Ishikawa (cell line): ENCODE measurements at regions not wholly inside any gene's neighbourhood (a gene's known extent, or its start where the extent isn't known, plus 50 kb on each side); places are given as distances from the start of the nearest gene placed in this dataset.

Experiments used
- CEBPB ChIP-seq: IDR thresholded peaks from 2 replicates; pipeline ENCODE4 v1.6.1; 2012
- CREB1 ChIP-seq: IDR thresholded peaks from 2 replicates; pipeline ENCODE4 v1.6.1; 2012; ENCODE audit warnings: low read depth
- EGR1 ChIP-seq: IDR thresholded peaks from 2 replicates; pipeline ENCODE4 v1.6.1; 2012
- EP300 ChIP-seq: IDR thresholded peaks from 2 replicates; pipeline ENCODE4 v1.6.1; 2012; ENCODE audit warnings: borderline replicate concordance
- FOXM1 ChIP-seq: IDR thresholded peaks from 2 replicates; pipeline ENCODE4 v1.6.1; 2012; ENCODE audit warnings: low read depth, borderline replicate concordance
- NFIC ChIP-seq: IDR thresholded peaks from 2 replicates; pipeline ENCODE4 v1.6.1; 2012
- RAD21 ChIP-seq: IDR thresholded peaks from 2 replicates; pipeline ENCODE4 v1.6.1; 2012; ENCODE audit warnings: low read depth
- TAF1 ChIP-seq: IDR thresholded peaks from 2 replicates; pipeline ENCODE4 v1.6.1; 2012; ENCODE audit warnings: low read depth, mild to moderate bottlenecking
- TCF12 ChIP-seq: IDR thresholded peaks from 2 replicates; pipeline ENCODE4 v1.6.1; 2012; ENCODE audit warnings: low read depth
- TEAD4 ChIP-seq: IDR thresholded peaks from 2 replicates; pipeline ENCODE4 v1.6.1; 2012
- YY1 ChIP-seq: IDR thresholded peaks from 2 replicates; pipeline ENCODE4 v1.6.1; 2012; ENCODE audit warnings: low read depth
- ZBTB7A ChIP-seq: IDR thresholded peaks from 2 replicates; pipeline ENCODE4 v1.6.1; 2012; ENCODE audit warnings: low read depth
- TF ChIP-seq, protein P1 (sequence below): IDR thresholded peaks from 2 replicates; pipeline ENCODE4 v1.6.1; 2012
- TF ChIP-seq, protein P2 (sequence below): IDR thresholded peaks from 2 replicates; pipeline ENCODE4 v1.6.1; 2012; ENCODE audit warnings: low read depth, mild to moderate bottlenecking
- TF ChIP-seq, protein P3 (sequence below): IDR thresholded peaks from 2 replicates; pipeline ENCODE4 v1.6.1; 2012

DNA sequence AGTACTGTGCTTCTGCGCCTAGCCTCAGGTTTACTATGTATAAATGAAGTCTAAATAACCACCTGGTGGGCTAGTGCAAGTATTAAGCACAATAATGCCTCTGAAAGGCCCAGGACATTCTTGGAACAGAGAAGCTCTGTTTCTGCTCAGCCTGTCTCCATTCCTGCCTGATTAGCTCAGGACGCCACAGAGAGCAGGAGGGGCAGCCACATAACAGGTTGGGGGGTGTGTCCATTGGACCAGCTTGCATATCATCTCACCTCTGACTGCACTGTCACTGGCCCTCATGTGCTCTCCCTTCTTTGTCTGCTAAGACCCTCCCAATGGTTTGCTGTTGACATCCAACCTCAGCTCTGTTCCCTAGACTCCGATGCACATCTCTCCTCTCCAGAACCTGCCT is 52.8 kb upstream of the IKZF1 start:
- TF ChIP-seq ZBTB7A (no peak), YY1 (no peak), RAD21 (no peak), EP300 (no peak), TAF1 (no peak), EGR1 (no peak), TCF12 (no peak), TEAD4 (no peak), CEBPB (no peak)
- TF ChIP-seq, protein P1, sequence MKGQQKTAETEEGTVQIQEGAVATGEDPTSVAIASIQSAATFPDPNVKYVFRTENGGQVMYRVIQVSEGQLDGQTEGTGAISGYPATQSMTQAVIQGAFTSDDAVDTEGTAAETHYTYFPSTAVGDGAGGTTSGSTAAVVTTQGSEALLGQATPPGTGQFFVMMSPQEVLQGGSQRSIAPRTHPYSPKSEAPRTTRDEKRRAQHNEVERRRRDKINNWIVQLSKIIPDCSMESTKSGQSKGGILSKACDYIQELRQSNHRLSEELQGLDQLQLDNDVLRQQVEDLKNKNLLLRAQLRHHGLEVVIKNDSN, result no peak
- TF ChIP-seq, protein P2, sequence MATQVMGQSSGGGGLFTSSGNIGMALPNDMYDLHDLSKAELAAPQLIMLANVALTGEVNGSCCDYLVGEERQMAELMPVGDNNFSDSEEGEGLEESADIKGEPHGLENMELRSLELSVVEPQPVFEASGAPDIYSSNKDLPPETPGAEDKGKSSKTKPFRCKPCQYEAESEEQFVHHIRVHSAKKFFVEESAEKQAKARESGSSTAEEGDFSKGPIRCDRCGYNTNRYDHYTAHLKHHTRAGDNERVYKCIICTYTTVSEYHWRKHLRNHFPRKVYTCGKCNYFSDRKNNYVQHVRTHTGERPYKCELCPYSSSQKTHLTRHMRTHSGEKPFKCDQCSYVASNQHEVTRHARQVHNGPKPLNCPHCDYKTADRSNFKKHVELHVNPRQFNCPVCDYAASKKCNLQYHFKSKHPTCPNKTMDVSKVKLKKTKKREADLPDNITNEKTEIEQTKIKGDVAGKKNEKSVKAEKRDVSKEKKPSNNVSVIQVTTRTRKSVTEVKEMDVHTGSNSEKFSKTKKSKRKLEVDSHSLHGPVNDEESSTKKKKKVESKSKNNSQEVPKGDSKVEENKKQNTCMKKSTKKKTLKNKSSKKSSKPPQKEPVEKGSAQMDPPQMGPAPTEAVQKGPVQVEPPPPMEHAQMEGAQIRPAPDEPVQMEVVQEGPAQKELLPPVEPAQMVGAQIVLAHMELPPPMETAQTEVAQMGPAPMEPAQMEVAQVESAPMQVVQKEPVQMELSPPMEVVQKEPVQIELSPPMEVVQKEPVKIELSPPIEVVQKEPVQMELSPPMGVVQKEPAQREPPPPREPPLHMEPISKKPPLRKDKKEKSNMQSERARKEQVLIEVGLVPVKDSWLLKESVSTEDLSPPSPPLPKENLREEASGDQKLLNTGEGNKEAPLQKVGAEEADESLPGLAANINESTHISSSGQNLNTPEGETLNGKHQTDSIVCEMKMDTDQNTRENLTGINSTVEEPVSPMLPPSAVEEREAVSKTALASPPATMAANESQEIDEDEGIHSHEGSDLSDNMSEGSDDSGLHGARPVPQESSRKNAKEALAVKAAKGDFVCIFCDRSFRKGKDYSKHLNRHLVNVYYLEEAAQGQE, result no peak
- TF ChIP-seq, protein P3, sequence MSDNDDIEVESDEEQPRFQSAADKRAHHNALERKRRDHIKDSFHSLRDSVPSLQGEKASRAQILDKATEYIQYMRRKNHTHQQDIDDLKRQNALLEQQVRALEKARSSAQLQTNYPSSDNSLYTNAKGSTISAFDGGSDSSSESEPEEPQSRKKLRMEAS, result no peak

DNA sequence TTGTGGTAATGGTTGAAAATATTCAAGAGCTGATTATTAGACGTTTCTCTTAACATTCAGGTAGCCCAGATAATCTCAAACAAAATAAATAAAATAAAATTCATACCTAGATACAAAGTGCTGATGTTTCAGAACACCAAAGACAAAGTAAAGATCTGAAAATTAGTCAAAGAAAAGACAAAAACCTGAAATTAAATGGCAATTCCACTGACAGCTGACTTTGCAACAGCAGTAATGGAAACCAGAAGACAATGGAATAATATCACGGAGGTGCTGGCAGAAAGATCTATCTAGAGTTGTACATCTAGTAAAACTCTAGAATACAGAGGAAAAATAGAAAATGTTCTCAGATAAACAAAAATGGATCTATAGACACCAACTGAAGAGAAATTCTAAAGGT is 58.0 kb upstream of the IKZF1 start:
- TF ChIP-seq FOXM1, result no peak
- no peak for TF ChIP-seq YY1
- no peak for TF ChIP-seq ZBTB7A
- TF ChIP-seq, protein P2, result no peak
- TF ChIP-seq CREB1, result no peak

DNA sequence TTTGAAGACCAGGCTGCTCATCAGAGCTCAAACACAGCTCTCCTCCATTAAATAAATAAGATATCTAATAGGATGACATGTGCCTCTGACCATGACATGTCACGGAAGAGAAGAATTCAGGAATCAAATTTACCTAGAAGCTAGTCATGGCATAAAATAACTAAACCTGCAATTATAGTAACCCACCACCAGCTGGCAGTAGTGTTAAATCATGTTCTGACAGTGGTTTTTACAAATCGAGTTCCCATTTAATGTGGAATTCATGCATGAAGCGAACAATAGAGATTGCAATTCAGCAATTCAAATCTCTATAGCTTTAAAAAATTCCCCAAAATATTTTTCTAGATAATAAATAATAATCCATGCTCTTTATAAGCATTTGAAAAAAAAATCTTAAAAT is 74.6 kb upstream of the IKZF1 start:
- TF ChIP-seq TAF1 (no peak), RAD21 (peak; percentile 13; the same call in 1 of the 2 replicates), EGR1 (no peak)

DNA sequence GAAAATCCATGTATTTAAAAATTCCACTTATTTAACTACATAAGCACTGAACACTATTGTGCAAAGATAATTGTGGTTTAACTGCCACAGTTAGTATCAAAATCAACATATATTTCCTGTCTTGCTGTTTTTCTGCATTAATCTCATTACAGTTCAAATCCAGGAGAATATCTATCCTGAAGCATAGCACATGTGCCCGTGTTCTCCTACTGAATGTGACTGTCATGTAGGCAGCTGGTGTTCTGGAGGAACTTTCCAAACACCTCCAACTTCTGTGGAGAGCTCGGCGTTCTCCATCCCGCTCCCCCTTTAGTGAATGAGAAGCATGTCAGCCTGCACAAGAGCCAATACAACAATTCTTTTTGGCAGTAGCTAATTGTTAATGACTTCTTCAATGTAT is 76.4 kb upstream of the IKZF1 start:
- TF ChIP-seq CEBPB, result no peak
- no peak for TF ChIP-seq FOXM1
- TF ChIP-seq, protein P2, result no peak
- TF ChIP-seq TEAD4, result no peak
- no peak for TF ChIP-seq RAD21
- TF ChIP-seq, protein P3, result no peak
- no peak for TF ChIP-seq EP300
- no peak for TF ChIP-seq CREB1
- TF ChIP-seq, protein P1, result no peak
- no peak for TF ChIP-seq NFIC
- no peak for TF ChIP-seq TAF1
- TF ChIP-seq YY1, result no peak
- TF ChIP-seq TCF12, result no peak
- no peak for TF ChIP-seq EGR1
- no peak for TF ChIP-seq ZBTB7A

DNA sequence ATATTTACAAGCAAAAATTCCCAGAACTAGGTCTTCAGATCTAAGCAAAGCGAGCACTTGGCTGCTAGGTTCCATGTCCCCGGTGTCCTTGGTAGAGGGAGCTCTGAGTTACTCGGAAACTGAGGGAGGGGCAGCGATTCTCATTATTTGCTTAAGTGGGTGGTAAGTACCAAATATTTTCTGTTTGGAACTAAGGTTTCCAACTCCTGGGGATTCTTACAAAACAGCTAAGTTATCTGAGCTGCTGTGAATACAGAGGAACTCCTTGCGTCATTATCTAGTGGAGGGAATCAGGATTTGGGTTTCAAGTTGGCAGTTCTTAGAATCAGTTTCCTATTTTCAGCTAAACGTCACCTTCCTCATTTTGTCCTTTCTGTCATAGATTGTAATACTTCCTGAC is 76.8 kb upstream of the IKZF1 start:
- TF ChIP-seq ZBTB7A, result no peak
- TF ChIP-seq EGR1, result no peak
- TF ChIP-seq CEBPB, result no peak
- no peak for TF ChIP-seq RAD21
- no peak for TF ChIP-seq EP300
- TF ChIP-seq TAF1, result no peak
- TF ChIP-seq, protein P2, result no peak
- TF ChIP-seq TCF12, result no peak
- TF ChIP-seq TEAD4, result no peak
- no peak for TF ChIP-seq NFIC
- no peak for TF ChIP-seq CREB1
- TF ChIP-seq FOXM1, result no peak
- TF ChIP-seq, protein P3, result no peak
- TF ChIP-seq, protein P1, result no peak
- TF ChIP-seq YY1, result no peak
